ENCODE measurements at regions not wholly inside any gene's neighbourhood (a gene's known extent, or its start where the extent isn't known, plus 50 kb on each side); places are given as distances from the start of the nearest gene placed in this dataset.

- ChIA-PET CTCF (ENCODE audit: unreplicated experiment) (no interaction called here), POLR2A (no interaction called here)
- Histone ChIP-seq H3K9me3 (ENCODE audit: low read length) (no peaks in the 10 kb centered on the region), H4K20me1 (ENCODE audit: insufficient read depth, low read length) (no peaks in the 10 kb centered on the region), H3K36me3 (ENCODE audit: insufficient read depth, low read length) (no peaks in the 10 kb centered on the region), H2AFZ (ENCODE audit: low read length) (no peak overlapping the region), H3K4me1 (ENCODE audit: insufficient read depth, low read length, poor library complexity, severe bottlenecking) (no peaks in the 10 kb centered on the region), H3K4me3 (ENCODE audit: low read depth, low read length, poor library complexity, severe bottlenecking) (no peak overlapping the region), H3K79me2 (ENCODE audit: insufficient read depth, low read depth, low read length) (no peaks in the 10 kb centered on the region), H3K4me2 (ENCODE audit: low read length) (no peak overlapping the region), H3K9me2 (ENCODE audit: insufficient read depth, low read length) (no peaks in the 10 kb centered on the region), H3K27ac (ENCODE audit: low read depth, low read length, poor library complexity, severe bottlenecking) (no peak overlapping the region)
- DNase-seq (ENCODE audit: low spot score): no peak
- intact Hi-C loops (cut with micrococcal nuclease; ENCODE audit: unreplicated experiment): no loop called here
- no TSS peak for BruUV-seq (replicated peaks)
- no peak for TF ChIP-seq CTCF (conservative IDR thresholded peaks at IDR 0.05; ENCODE audit: low read length)
- TF ChIP-seq EZH2phosphoT487 (IDR thresholded peaks at IDR 0.05; ENCODE audit: borderline replicate concordance, low read depth, low read length): no peak
Observed at GRCh38 chr3:40924559-40925141, 274.7 kb upstream of the CTNNB1 start.

GRCh38 chr3:40925231-40925630 is 274.1 kb upstream of the CTNNB1 start:
- H4K20me1 ChIP-seq (ENCODE audit: insufficient read depth, low read length): no peaks in the 10 kb centered on the region

More at GRCh38 chr3:40925231-40925630, 274.1 kb upstream of the CTNNB1 start:
- no peak for DNase-seq (ENCODE audit: low spot score)
- ChIA-PET POLR2A (no interaction called here), CTCF (ENCODE audit: unreplicated experiment) (no interaction called here)
- TF ChIP-seq CTCF (conservative IDR thresholded peaks at IDR 0.05; ENCODE audit: low read length) (no peak), EZH2phosphoT487 (IDR thresholded peaks at IDR 0.05; ENCODE audit: borderline replicate concordance, low read depth, low read length) (no peak)
- H3K79me2 ChIP-seq (ENCODE audit: insufficient read depth, low read depth, low read length): no peaks in the 10 kb centered on the region
- intact Hi-C loops (cut with micrococcal nuclease; ENCODE audit: unreplicated experiment): no loop called here
- H2AFZ ChIP-seq (ENCODE audit: low read length): no peak overlapping the region
- H3K4me3 ChIP-seq (ENCODE audit: low read depth, low read length, poor library complexity, severe bottlenecking): no peak overlapping the region
- no peak overlapping the region for H3K4me2 ChIP-seq (ENCODE audit: low read length)
- H3K27ac ChIP-seq (ENCODE audit: low read depth, low read length, poor library complexity, severe bottlenecking): no peak overlapping the region
- no TSS peak for BruUV-seq (replicated peaks)
- H3K9me2 ChIP-seq (ENCODE audit: insufficient read depth, low read length): no peaks in the 10 kb centered on the region
- H3K36me3 ChIP-seq (ENCODE audit: insufficient read depth, low read length): no peaks in the 10 kb centered on the region
- H3K4me1 ChIP-seq (ENCODE audit: insufficient read depth, low read length, poor library complexity, severe bottlenecking): no peaks in the 10 kb centered on the region
- no peaks in the 10 kb centered on the region for H3K9me3 ChIP-seq (ENCODE audit: low read length)

All from OCI-LY7 (cell line).